Panc1 (cell line): ENCODE measurements at regions not wholly inside any gene's neighbourhood (a gene's known extent, or its start where the extent isn't known, plus 50 kb on each side); places are given as distances from the start of the nearest gene placed in this dataset.

ENCODE experiments used
- POLR2AphosphoS5 ChIP-seq: IDR thresholded peaks from 2 replicates; pipeline ENCODE4 v1.6.1; 2012; ENCODE audit warnings: mild to moderate bottlenecking, low read depth, low read length, moderate library complexity
- REST ChIP-seq, 2 experiments: IDR thresholded peaks; 2 replicates each; pipeline ENCODE4 v1.6.1; 2011 to 2012; ENCODE audit warnings: low read depth in 2 of 2, control low read depth in 1 of 2, low read length in 1 of 2, mild to moderate bottlenecking in 1 of 2, moderate library complexity in 1 of 2; ENCODE audit not compliant: insufficient read depth in 1 of 2
- SIN3A ChIP-seq: IDR thresholded peaks from 2 replicates; pipeline ENCODE4 v1.6.1; 2012; ENCODE audit warnings: low read depth, mild to moderate bottlenecking, low read length, moderate library complexity, borderline replicate concordance; ENCODE audit not compliant: insufficient read depth
- TF ChIP-seq, protein P1 (sequence below): fragments of 450-650 bp; IDR thresholded peaks from 2 replicates; pipeline ENCODE4 v1.5.1; 2017; ENCODE audit warnings: mild to moderate bottlenecking

DNA sequence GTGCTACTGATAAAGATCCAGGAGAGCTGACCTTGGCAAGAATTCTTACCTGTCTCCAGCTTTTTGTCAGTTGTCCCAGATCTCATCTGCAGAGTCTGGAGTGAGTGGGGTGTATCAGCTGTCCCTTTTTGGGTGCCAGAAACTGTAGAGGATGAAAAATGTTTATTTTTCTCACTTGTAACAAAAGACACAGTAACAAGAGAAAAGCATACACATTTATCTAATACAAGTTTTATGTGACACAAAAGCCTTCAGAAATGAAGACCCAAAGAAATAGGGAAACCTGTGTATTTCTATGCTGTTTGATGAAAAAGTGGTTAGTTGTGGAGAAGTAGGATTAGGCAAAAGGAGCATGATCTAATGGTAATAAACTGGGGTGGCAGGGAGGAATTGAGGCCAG is 58.5 kb upstream of the NPVF start:
- TF ChIP-seq, protein P1, sequence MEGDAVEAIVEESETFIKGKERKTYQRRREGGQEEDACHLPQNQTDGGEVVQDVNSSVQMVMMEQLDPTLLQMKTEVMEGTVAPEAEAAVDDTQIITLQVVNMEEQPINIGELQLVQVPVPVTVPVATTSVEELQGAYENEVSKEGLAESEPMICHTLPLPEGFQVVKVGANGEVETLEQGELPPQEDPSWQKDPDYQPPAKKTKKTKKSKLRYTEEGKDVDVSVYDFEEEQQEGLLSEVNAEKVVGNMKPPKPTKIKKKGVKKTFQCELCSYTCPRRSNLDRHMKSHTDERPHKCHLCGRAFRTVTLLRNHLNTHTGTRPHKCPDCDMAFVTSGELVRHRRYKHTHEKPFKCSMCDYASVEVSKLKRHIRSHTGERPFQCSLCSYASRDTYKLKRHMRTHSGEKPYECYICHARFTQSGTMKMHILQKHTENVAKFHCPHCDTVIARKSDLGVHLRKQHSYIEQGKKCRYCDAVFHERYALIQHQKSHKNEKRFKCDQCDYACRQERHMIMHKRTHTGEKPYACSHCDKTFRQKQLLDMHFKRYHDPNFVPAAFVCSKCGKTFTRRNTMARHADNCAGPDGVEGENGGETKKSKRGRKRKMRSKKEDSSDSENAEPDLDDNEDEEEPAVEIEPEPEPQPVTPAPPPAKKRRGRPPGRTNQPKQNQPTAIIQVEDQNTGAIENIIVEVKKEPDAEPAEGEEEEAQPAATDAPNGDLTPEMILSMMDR = no peak
- TF ChIP-seq POLR2AphosphoS5 (no peak), REST (IDR thresholded peaks at IDR 0.05; ENCODE audit: insufficient read depth in 1 of 2, low read depth in 2 of 2, low read length in 1 of 2) (no peak), SIN3A (no peak)
